ENCODE measurements at regions not wholly inside any gene's neighbourhood (a gene's known extent, or its start where the extent isn't known, plus 50 kb on each side); places are given as distances from the start of the nearest gene placed in this dataset.

- Histone ChIP-seq H3K4me3 (no peak overlapping the region), H3K27me3 (no peaks in the 10 kb centered on the region), H3K4me1 (no peaks in the 10 kb centered on the region), H3K9me3 (no peaks in the 10 kb centered on the region), H3K36me3 (ENCODE audit: low read depth, missing control alignments) (no peaks in the 10 kb centered on the region), H3K27ac (no peak overlapping the region)
- intact Hi-C loops (cut with DNase I; ENCODE audit: low total_unique reads) = no loop called here
- DNase-seq = no peak
- TF ChIP-seq, protein P1, sequence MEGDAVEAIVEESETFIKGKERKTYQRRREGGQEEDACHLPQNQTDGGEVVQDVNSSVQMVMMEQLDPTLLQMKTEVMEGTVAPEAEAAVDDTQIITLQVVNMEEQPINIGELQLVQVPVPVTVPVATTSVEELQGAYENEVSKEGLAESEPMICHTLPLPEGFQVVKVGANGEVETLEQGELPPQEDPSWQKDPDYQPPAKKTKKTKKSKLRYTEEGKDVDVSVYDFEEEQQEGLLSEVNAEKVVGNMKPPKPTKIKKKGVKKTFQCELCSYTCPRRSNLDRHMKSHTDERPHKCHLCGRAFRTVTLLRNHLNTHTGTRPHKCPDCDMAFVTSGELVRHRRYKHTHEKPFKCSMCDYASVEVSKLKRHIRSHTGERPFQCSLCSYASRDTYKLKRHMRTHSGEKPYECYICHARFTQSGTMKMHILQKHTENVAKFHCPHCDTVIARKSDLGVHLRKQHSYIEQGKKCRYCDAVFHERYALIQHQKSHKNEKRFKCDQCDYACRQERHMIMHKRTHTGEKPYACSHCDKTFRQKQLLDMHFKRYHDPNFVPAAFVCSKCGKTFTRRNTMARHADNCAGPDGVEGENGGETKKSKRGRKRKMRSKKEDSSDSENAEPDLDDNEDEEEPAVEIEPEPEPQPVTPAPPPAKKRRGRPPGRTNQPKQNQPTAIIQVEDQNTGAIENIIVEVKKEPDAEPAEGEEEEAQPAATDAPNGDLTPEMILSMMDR (IDR thresholded peaks at IDR 0.05) = no peak
- TF ChIP-seq POLR2A (IDR thresholded peaks at IDR 0.05) = no peak
- WGBS, 2 donors = 63 to 88% methylated on average over 3 of the region's 3 CpGs
Observed at GRCh38 chr5:127133071-127133470, 59.8 kb upstream of the C5orf63 start.

DNA sequence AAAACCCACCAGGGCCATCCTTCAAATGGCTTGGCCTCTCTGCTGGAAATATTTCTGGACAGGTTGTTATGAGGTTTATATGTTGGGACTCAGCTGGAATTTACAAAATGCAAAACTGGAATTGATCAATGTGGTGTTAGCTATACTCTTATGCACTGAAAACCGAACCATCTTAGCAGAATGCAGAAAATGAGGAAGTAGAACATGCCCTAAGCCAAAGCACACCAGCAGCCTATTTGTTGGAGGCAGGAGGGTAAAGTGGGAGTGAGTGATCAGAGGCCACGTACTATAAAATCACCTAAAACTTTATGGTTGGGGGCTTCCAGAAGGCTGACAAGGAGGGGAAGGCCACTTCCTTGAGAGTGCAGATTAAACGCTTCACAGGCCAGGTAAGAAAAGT is 63.6 kb upstream of the C5orf63 start:
- no peak for DNase-seq
- no peak overlapping the region for H3K4me3 ChIP-seq
- H3K4me1 ChIP-seq = no peaks in the 10 kb centered on the region
- TF ChIP-seq POLR2A (IDR thresholded peaks at IDR 0.05) = no peak
- TF ChIP-seq, protein P1 (IDR thresholded peaks at IDR 0.05) = no peak
- 66 to 84% methylated on average over 3 of the region's 3 CpGs for WGBS, 2 donors
- H3K9me3 ChIP-seq = no peaks in the 10 kb centered on the region
- H3K27ac ChIP-seq = no peak overlapping the region
- no peaks in the 10 kb centered on the region for H3K36me3 ChIP-seq (ENCODE audit: low read depth, missing control alignments)
- H3K27me3 ChIP-seq = no peaks in the 10 kb centered on the region
- intact Hi-C loops (cut with DNase I; ENCODE audit: low total_unique reads) = no loop called here

GRCh38 chr5:127143722-127144121 is 70.4 kb upstream of the C5orf63 start:
- WGBS, 2 donors = 63 to 86% methylated on average over 13 of the region's 13 CpGs
- H3K4me3 ChIP-seq = no peak overlapping the region

DNA sequence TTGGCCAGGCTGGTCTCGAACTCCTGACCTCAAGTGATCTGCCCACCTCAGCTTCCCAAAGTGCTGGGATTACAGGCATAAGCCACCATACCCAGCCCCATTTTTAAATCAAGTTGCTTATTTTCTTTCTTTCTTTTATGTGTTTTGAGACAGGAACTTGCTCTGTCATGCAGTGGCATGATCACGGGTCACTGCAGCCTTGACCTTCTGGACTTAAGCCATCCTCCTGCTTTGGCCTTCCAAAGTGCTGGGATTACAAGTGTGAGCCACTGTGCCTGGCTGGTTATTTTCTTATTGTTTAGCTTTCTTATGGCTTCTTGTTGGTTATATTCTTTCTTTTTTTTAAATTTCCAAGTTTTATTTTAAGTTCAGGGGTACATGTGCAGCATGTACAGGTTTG is 79.7 kb upstream of the C5orf63 start:
- Histone ChIP-seq H3K9me3 (no peaks in the 10 kb centered on the region), H3K27me3 (no peaks in the 10 kb centered on the region), H3K27ac (no peak overlapping the region), H3K4me1 (no peaks in the 10 kb centered on the region), H3K4me3 (no peak overlapping the region), H3K36me3 (ENCODE audit: low read depth, missing control alignments) (no peaks in the 10 kb centered on the region)
- DNase-seq = no peak
- TF ChIP-seq, protein P1 (IDR thresholded peaks at IDR 0.05) = no peak
- no peak for TF ChIP-seq POLR2A (IDR thresholded peaks at IDR 0.05)
- intact Hi-C loops (cut with DNase I; ENCODE audit: low total_unique reads) = no loop called here
- 75 to 89% methylated on average over 2 of the region's 2 CpGs for WGBS, 2 donors

More at GRCh38 chr5:127143722-127144121, 70.4 kb upstream of the C5orf63 start:
- Histone ChIP-seq H3K36me3 (ENCODE audit: low read depth, missing control alignments) (no peaks in the 10 kb centered on the region), H3K4me1 (no peaks in the 10 kb centered on the region), H3K27ac (no peak overlapping the region), H3K9me3 (no peaks in the 10 kb centered on the region), H3K27me3 (no peaks in the 10 kb centered on the region)
- TF ChIP-seq, protein P1 (IDR thresholded peaks at IDR 0.05) = no peak
- TF ChIP-seq POLR2A (IDR thresholded peaks at IDR 0.05) = no peak
- no peak for DNase-seq
- intact Hi-C loops (cut with DNase I; ENCODE audit: low total_unique reads) = no loop called here

DNA sequence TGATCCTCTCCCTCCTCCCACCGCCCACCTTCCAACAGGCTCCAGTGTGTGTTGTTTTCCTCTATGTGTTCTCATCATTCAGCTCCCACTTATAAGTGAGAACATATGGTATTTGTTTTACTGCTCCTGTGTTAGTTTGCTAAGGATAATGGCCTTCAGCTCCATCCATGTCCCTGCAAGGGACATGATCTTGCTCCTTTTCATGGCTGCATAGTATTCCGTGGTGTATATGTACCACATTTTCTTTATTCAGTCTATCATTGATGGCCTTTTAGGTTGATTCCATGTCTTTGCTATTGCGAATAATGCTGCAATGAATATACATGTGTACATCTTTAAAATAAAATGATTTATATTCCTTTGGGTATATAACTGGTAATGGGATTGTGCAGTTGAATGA is 80.2 kb upstream of the C5orf63 start:
- Histone ChIP-seq H3K4me1 (no peaks in the 10 kb centered on the region), H3K27me3 (no peaks in the 10 kb centered on the region), H3K9me3 (no peaks in the 10 kb centered on the region), H3K36me3 (ENCODE audit: low read depth, missing control alignments) (no peaks in the 10 kb centered on the region), H3K27ac (no peak overlapping the region), H3K4me3 (no peak overlapping the region)
- DNase-seq = no peak
- no peak for TF ChIP-seq POLR2A (IDR thresholded peaks at IDR 0.05)
- TF ChIP-seq, protein P1 (IDR thresholded peaks at IDR 0.05) = no peak
- intact Hi-C loops (cut with DNase I; ENCODE audit: low total_unique reads) = no loop called here
- WGBS, 2 donors = 98 to 99% methylated on average over 3 of the region's 3 CpGs

All from testis (tissue), 2 donors.